GM19328 (cell line): ENCODE measurements at regions not wholly inside any gene's neighbourhood (a gene's known extent, or its start where the extent isn't known, plus 50 kb on each side); places are given as distances from the start of the nearest gene placed in this dataset.
"Not testable (repeated sequence)": the region's sequence is repeated elsewhere in the genome, so short reads cannot be mapped to it uniquely, and the experiment has no call there.

Source experiments
- ATAC-seq: cut with Tn5 transposase; IDR thresholded peaks from one replicate; pipeline ENCODE4 v1.9.1; 2021; ENCODE audit warnings: mild to moderate bottlenecking, moderate library complexity; ENCODE audit not compliant: unreplicated experiment

DNA sequence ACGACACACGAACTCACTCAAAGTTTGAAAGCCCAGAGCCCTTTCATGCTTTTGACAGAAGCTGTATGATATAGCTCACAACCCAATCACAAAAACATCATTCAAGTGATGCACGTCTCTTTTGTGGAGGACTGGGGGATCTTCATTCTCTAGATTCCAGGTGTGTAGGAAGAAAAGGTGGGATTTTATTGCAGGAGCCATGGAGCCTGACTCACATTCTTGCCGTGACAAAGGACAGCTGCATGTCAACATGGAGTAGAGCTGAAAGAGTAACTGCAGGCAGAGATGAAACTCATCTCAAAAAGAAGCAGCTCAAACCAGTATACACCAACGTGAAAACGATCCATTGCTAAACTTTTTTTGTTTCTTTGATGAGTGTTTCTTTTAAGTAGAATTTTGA, 50.9 kb upstream of the PDE1A start:
- no peak for ATAC-seq

- ATAC-seq: no peak
These were observed 54.8 kb upstream of the PDE1A start for GRCh38 chr2:182481676-182482075.

DNA sequence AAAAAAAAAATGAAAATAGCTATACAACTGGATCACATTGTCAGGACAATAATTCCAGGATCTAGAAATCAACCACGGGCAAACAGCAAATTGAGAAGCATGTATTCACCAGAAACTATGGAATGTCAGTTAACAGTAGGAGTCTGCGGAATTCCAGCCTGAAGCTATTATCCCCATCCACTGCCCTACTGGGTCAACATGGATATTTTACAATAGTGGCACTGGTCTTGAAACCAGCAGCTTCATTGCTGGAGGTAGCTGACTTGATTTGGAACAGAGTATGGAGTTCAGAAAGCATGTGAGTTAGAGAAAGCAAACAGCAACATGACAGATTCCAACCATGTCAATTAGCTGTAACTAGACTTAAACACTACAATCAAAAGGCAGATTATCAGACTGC, 55.7 kb upstream of the PDE1A start:
- no peak for ATAC-seq

DNA sequence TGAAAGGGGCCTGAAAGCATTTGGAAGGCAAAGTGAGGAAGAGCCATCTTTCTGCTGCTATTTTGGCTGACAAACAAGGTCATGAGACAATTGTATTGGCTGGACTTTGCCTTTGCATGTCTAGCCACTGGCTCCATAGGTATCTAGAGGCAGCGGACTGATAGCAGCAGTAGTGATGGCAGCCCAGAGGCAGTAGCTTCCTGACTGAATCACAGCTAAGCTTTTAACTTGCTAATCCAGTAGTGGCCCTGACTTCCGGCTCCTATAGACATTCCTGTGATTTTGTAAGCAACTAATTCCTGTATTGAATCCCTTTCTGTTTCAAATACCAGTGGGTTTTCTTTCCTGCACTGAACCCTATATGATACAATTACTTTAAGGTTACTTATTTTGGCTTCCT, 69.8 kb upstream of the PDE1A start:
- no peak for ATAC-seq

DNA sequence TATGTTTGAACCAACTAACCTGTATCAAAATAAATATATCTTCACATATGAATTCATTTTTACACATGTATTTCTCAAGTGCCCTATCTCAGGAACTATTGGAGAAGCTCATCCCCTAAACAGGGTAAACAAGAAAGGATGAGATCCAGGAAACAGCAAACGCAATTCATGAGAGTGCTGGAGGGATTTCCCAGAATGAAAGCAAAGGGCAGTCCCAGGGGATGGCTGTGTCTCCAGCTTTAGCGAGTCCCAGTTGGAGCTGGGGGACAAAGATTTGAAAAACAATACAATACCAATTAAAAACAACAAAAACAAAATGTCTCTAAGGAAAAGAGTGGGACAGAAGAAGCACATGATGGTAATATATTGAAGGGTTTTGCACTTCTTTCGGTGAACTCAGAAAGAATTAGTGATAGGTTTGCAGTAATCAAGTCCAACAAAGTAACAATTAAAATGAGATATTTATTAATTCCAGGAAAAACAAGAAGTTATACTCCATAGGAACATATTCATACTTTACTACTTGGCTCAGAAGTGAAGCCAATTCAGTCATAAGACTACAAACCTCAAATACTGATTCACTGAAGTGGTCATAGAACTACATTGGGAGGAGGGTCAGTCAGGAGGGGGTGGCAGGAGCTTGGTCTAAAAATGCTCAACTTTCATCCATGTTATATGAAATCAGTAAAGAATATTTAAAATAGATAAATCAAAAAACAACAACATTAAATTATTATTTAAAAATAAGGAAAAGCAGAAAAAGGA, 73.1 kb upstream of the PDE1A start:
- no peak for ATAC-seq

DNA sequence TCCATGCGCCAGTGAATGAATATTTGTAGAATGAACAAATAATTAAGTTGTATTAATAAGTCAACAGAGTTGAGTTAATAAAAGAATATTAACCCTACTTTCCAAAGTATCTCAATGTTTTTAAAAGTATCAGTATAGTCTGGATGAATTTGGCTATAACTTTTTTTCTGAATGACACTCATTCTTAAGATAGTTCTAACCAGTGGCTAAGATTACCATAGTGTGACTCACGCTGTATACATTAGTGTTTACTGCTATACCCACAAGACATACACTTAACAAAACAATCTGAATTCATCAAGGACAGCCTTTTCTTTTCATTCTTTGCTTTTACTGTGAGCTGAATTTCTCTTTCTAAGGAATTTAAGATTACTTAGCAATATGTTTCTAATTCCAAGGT, 77.0 kb upstream of the PDE1A start:
- no peak for ATAC-seq

- no peak for ATAC-seq
These were observed 78.1 kb upstream of the PDE1A start for GRCh38 chr2:182504903-182505302.

GRCh38 chr2:182506606-182507005, 79.8 kb upstream of the PDE1A start:
- ATAC-seq: no peak

DNA sequence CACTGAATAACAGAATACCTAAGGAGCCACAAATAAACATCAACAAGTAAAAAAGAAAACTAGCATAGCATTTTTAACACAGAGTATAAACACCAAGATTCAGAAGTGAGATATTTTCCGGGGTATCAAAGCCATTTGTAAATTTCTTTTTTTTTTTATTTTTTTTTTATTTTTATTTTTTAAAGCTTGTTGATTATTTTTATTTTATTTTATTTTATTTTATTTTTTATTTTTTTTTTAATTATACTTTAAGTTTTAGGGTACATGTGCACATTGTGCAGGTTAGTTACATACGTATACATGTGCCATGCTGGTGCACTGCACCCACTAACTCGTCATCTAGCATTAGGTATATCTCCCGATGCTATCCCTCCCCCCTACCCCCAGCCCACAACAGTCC, 81.7 kb upstream of the PDE1A start:
- not testable (repeated sequence) for ATAC-seq

GRCh38 chr2:182509216-182509615, 82.4 kb upstream of the PDE1A start:
- ATAC-seq: no peak

- no peak for ATAC-seq
These were observed 94.9 kb upstream of the PDE1A start for GRCh38 chr2:182521453-182522404.

DNA sequence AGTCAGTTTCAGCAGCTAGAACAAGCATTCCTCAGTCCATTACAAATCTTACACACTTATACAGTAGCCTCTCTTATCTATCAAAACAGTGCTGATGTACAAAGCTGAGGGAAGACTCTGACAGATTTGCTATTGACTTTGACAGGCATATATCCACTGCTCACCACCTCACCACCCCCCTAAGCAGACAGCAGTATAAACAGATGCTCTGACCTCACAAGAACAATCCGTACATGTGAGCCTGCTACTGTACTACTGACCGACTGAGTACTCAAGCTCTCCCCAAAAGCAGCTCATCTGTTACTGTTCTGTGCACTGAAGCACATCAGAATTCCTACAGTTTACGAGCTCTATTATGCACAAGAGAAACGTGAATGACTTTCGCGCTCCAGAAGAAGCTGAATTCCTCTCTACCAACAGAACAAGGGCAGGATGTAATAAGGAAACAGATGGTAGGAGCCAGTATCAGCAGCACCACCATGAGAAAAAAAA, 95.6 kb upstream of the PDE1A start:
- no peak for ATAC-seq

DNA sequence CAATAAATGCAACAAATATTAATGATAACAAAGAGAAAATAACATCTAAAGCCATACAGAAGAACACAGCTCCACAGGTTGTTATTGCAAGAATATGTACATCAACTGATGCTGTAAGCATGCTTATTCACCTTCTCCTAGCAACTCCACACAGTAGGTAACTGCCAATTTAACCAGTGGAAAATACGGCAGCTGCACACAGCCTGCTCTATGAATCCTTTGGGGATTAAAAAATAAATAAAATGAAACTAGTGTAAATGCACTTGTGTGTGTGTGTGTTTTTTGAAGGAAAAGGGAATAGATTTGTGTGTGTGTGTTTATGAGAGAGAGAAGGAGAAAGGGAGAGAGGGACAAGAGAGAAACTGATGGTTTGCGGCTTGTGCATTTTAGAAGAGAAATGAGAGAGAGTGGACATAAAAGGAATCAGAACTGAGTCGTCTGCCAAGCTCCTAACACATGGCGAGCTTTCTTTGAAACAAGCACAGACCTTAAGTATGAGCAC, 96.2 kb upstream of the PDE1A start:
- ATAC-seq: no peak

DNA sequence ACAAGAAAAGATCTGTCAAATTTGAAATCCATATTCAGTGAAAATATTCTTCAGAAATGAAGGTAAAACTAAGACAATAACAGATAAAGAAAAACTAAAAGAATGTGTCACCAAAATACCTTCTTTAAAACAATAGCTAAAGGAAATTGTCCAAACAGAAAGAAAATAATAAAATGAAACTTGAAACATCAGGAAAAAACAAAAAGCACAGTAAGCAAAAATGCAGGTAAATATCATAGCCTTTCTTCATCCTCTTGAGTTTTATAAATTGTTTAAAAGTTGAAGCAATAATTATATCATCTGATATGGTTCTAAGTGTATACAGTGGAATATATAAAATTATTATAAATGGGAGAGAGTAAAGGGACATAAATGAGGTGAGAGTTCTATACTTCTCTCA, 103.8 kb upstream of the PDE1A start:
- no peak for ATAC-seq

- ATAC-seq: no peak
These were observed 113.4 kb upstream of the PDE1A start for GRCh38 chr2:182540252-182540651.

DNA sequence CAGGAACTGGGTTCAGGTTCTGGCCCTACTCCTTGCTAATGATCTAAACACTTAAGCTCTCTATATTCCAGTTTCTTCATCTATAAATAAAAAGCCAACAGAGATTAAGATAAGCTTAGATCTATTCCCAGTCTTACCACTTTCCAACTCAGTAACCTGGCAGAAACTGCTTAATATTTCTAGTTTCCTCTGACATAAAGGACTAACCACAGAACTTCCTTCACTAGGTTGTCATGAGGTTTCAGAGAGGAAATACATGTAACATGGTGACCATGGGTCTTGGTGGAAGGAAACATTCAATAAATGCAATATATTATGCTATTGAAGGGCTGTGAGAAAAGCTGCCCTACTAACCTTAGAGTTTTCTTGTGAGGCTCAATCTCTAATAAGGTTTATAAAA, 114.4 kb upstream of the PDE1A start:
- peak; percentile 60 for ATAC-seq

DNA sequence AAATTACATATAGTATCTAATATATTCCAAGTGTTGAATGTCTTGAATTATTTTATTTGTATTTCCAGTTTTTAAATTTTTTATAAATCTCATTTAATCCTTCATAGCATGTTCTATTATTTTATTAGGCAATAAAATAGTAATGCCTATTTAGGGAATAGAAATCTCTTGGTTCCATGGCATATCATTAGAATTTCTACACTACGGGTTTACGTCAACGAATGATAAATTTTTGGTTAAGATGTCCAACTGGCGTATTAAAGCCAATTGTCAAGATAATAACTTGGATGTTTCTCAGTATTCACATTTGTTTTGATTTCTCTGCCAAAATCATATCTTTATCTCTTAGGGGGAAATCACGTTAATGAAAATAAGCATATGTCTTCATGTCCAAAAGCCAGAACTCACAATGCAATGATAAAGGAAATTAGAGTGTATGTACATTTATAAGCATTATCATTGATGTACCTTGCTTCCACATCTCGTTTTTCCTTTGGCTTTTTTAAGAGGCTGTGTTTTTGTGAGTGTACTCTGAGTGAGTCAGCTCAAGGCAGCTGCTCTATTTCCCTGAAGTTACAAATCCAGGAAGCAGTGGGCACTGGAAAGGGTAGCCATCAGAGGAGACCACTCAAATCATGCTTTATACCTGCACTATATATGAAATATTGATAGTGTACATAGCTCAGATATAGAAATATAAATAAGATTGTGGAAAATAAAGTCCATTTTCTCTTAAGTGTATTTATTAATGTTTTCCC, 115.8 kb upstream of the PDE1A start:
- ATAC-seq: no peak

GRCh38 chr2:182543741-182544525, 117.1 kb upstream of the PDE1A start:
- no peak for ATAC-seq

- no peak for ATAC-seq
These were observed 118.8 kb upstream of the PDE1A start for GRCh38 chr2:182545420-182546167.
